Heart left ventricle (tissue), 16 donors: ENCODE measurements at regions not wholly inside any gene's neighbourhood (a gene's known extent, or its start where the extent isn't known, plus 50 kb on each side); places are given as distances from the start of the nearest gene placed in this dataset.

ENCODE experiments used
- ATAC-seq, 4 donors: fragments of 200-7000 bp; cut with Tn5 transposase; one replicate each; pipeline ENCODE4 v1.9.1; 2020 to 2022; ENCODE audit warnings: moderate library complexity in 4 of 4, mild to moderate bottlenecking in 3 of 4, moderate number of reproducible peaks in 1 of 4
- DNase-seq, 5 donors: peaks; one replicate each; pipeline ENCODE4 v3.0.0-alpha.2; 2020
- H3K27ac ChIP-seq, 12 donors: fragments of 200-600 bp; sonication (generic) in 4 of 12; one replicate each; pipeline versions ENCODE4 v1.5.0 to v1.8.0; 2016 to 2022; ENCODE audit warnings: mild to moderate bottlenecking in 2 of 12
- H3K27me3 ChIP-seq, 9 donors: fragments of 200-600 bp; sonication (generic) in 2 of 9; one replicate each; pipeline versions ENCODE4 v1.5.1 to v1.8.0; 2016 to 2022; ENCODE audit warnings: mild to moderate bottlenecking in 3 of 9
- H3K36me3 ChIP-seq, 9 donors: fragments of 200-600 bp; sonication (generic) in 2 of 9; one replicate each; pipeline versions ENCODE4 v1.5.0 to v1.8.0; 2018 to 2022; ENCODE audit warnings: mild to moderate bottlenecking in 2 of 9
- H3K4me1 ChIP-seq, 12 donors: fragments of 200-600 bp; sonication (generic) in 4 of 12; one replicate each; pipeline versions ENCODE4 v1.5.0 to v1.8.0; 2016 to 2022; ENCODE audit warnings: mild to moderate bottlenecking in 3 of 12
- H3K4me3 ChIP-seq, 12 donors: fragments of 200-600 bp; sonication (generic) in 4 of 12; one replicate each; pipeline versions ENCODE4 v1.5.0 to v1.8.0; 2017 to 2022; ENCODE audit warnings: mild to moderate bottlenecking in 9 of 12, moderate library complexity in 4 of 12
- H3K9me3 ChIP-seq, 12 donors: fragments of 200-600 bp; sonication (generic) in 4 of 12; one replicate each; pipeline versions ENCODE4 v1.5.0 to v1.8.0; 2016 to 2022; ENCODE audit warnings: mild to moderate bottlenecking in 1 of 12
- POLR2A ChIP-seq, 2 donors: fragments of 450-650 bp; IDR thresholded peaks; one replicate each; pipeline ENCODE4 v1.6.1; 2017; ENCODE audit warnings: antibody characterized with exemption in 2 of 2, mild to moderate bottlenecking in 2 of 2, moderate library complexity in 2 of 2
- WGBS, 4 donors: extraction: QIAGEN DNeasy Blood & Tissue Kit in 2 of 4; methylation state at CpG; one replicate each; pipeline versions ENCODE4 v1.1.5 to v1.1.7; 2013 to 2018; 5-methylcytosine and 5-hydroxymethylcytosine counted together
- intact Hi-C, 10 donors: fragments of 100-400 bp; cut with DNase I; formaldehyde crosslinking; loops; one replicate each; pipeline versions ENCODE4 v1.11.1 to v1.14.2; 2022
- TF ChIP-seq, protein P1 (sequence below), 12 donors: fragments of 200-600 bp; sonication (generic) in 4 of 12; IDR thresholded peaks; one replicate each; pipeline versions ENCODE4 v1.5.0 to v1.8.0; 2018 to 2022; ENCODE audit warnings: antibody characterized with exemption in 12 of 12, mild to moderate bottlenecking in 5 of 12
- donor health status: ischemic (EF 13 %, LVEDD 7.1; RV severe dilation, severe dysfunction).
- donor health status: healthy with polysubstance abuse.
- donor health status: DM: no; HTN: yes; CAD: no.
- donor health status: DM: no; HTN: no; CAD: no.
- donor health status: ischemic (EF 25% LVEDD 6.9; RV normal size, moderate dysfunction).
- donor health status: ischemic (EF 25% LVEDD 5.7; RV mildly dilated, moderate dysfunction).
- donor health status: healthy.
- donor health status: DM: yes; HTN: yes; CAD: no.
- donor health status: ischemic (EF 35%, LVEDD 5.7; RV mildly dilated, moderate dysfunction).
- donor health status: nonischemic (EF 11% LVEDD 7.7; RV severe dilation, severe dysfunction).
- donor health status: DM: yes; HTN: yes; CAD: no.
- donor health status: PGD.
- donor health status: ischemic (EF 29% LVEDD 5.4; RV normal size, mild dysfunction).
- donor health status: nonischemic (EF 23%, LVEDD 6.1; RV moderate dilation, normal function).

DNA sequence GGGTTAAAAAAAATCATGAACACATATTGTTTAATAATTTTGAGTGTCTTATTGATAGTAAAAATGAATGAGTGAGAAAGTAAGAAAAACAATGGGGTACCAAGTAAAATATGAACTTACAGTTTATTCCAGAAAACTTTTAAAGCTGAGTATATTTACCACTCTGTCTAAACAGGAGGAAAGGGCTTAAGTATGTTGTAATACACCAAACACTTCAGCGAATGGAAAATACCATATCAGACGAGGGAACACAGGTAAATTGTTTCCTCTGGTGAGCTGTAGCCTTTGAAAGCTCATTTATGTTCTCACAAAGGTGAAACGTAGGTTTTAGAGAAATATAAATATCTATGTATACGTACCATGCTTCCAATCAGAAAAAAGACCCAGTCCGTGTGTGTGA is 1209.6 kb upstream of the ZEB2 start:
- Histone ChIP-seq H3K9me3 (no peaks in the 10 kb centered on the region), H3K4me3 (no peak overlapping the region), H3K36me3 (no peaks in the 10 kb centered on the region), H3K4me1 (peaks cover 0 to under 1% (median 0%) of the 10 kb centered on the region in 12 donors), H3K27me3 (no peaks in the 10 kb centered on the region), H3K27ac (no peak overlapping the region)
- ATAC-seq (no peak), DNase-seq (no peak)
- TF ChIP-seq POLR2A (IDR thresholded peaks at IDR 0.05) = no peak
- TF ChIP-seq, protein P1, sequence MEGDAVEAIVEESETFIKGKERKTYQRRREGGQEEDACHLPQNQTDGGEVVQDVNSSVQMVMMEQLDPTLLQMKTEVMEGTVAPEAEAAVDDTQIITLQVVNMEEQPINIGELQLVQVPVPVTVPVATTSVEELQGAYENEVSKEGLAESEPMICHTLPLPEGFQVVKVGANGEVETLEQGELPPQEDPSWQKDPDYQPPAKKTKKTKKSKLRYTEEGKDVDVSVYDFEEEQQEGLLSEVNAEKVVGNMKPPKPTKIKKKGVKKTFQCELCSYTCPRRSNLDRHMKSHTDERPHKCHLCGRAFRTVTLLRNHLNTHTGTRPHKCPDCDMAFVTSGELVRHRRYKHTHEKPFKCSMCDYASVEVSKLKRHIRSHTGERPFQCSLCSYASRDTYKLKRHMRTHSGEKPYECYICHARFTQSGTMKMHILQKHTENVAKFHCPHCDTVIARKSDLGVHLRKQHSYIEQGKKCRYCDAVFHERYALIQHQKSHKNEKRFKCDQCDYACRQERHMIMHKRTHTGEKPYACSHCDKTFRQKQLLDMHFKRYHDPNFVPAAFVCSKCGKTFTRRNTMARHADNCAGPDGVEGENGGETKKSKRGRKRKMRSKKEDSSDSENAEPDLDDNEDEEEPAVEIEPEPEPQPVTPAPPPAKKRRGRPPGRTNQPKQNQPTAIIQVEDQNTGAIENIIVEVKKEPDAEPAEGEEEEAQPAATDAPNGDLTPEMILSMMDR (IDR thresholded peaks at IDR 0.05) = no peak
- WGBS, 4 donors = 80 to 90% (median 83%) methylated on average over 5 of the region's 5 CpGs
- intact Hi-C loops = no loop called here

DNA sequence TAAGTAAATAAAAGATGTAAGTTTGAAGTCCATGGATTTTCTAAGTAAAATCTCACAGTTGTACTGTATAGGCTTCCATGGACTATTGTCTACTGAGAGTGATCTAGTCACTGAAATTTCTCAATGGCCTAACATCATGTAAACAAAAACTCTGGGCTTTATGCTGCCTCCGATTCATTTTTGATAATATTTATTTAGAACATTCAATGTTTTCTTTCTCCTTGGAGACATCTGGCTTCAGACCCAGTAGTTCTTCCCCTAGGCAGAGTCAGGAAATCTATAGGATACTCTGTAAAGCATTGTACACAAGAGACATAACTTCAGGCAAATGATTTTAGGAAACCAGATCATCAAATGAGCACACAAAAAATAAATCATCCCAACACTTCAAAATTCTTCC is 1208.6 kb upstream of the ZEB2 start:
- Histone ChIP-seq H3K4me3 (no peak overlapping the region), H3K36me3 (no peaks in the 10 kb centered on the region), H3K9me3 (no peaks in the 10 kb centered on the region), H3K4me1 (peaks cover 0 to 4% (median 0%) of the 10 kb centered on the region in 12 donors), H3K27me3 (no peaks in the 10 kb centered on the region), H3K27ac (no peak overlapping the region)
- no peak for DNase-seq
- TF ChIP-seq, protein P1 (IDR thresholded peaks at IDR 0.05) = no peak
- TF ChIP-seq POLR2A (IDR thresholded peaks at IDR 0.05) = no peak
- intact Hi-C loops = no loop called here
- ATAC-seq = no peak
- WGBS, 4 donors = 52 to 69% (median 64%) methylated on average over 1 of the region's 1 CpG

DNA sequence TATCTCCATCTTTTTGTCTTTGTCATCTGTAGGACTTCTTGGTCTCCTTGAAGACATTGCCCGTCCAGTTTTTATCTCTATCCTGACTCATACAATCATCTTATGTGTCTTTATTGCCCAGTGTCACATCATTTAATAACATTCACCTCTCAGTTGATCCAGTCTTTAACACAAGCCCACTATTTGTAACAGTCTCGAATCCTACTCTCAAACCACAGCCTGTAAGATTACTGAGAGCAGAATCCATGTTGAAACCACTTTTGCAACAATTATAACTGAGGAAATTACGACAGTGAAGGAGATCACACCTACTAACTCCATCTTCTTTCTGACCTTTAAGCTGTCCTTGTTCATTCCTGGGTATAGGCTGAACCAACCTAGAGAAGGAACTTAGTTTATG is 1206.0 kb upstream of the ZEB2 start:
- Histone ChIP-seq H3K27me3 (no peaks in the 10 kb centered on the region), H3K27ac (no peak overlapping the region), H3K4me3 (no peak overlapping the region), H3K4me1 (peaks cover 0 to 4% (median 0%) of the 10 kb centered on the region in 12 donors), H3K36me3 (no peaks in the 10 kb centered on the region), H3K9me3 (no peaks in the 10 kb centered on the region)
- TF ChIP-seq POLR2A (IDR thresholded peaks at IDR 0.05) = no peak
- TF ChIP-seq, protein P1 (IDR thresholded peaks at IDR 0.05) = no peak
- intact Hi-C loops = no loop called here
- ATAC-seq = no peak
- no peak for DNase-seq
- 82 to 90% (median 85%) methylated on average over 3 of the region's 3 CpGs for WGBS, 4 donors

DNA sequence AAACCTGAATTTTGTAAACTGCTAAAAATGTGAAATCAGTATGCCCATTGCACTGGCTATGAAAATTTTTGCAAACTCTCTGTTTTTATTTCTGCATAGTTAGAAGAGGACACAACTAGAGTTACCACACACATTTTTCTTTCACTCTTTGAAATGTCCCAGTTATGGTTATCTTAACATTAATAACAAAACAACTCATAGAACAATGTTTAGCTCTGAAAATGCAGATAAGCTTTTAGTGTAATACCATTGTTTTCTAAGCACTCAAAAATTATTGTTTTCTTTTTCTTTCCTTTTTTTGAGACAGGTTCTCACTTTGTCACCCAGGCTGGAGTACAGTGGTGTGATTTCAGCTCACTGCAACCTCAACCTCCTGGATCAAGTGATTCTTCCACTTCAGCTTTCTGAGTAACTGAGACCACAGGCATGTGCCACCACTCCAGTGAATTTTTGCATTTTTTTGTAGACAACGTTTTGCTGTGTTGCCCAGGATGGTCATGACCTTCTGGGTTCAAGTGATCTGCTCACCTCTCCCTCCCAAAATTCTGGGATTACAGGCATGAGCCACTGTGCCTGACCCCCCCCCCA is 1204.5 kb upstream of the ZEB2 start:
- Histone ChIP-seq H3K27me3 (no peaks in the 10 kb centered on the region), H3K9me3 (peaks cover 0 to 2% (median 0%) of the 10 kb centered on the region in 12 donors), H3K4me1 (peaks cover 0 to 4% (median 0%) of the 10 kb centered on the region in 12 donors), H3K4me3 (no peak overlapping the region), H3K36me3 (no peaks in the 10 kb centered on the region), H3K27ac (no peak overlapping the region)
- no peak for TF ChIP-seq POLR2A (IDR thresholded peaks at IDR 0.05)
- TF ChIP-seq, protein P1 (IDR thresholded peaks at IDR 0.05) = no peak
- WGBS, 4 donors = 43 to 57% (median 52%) methylated on average over 1 of the region's 1 CpG
- no peak for DNase-seq
- intact Hi-C loops = no loop called here
- ATAC-seq = no peak
